Islet precursor cell (in vitro differentiated cells): ENCODE measurements at regions not wholly inside any gene's neighbourhood (a gene's known extent, or its start where the extent isn't known, plus 50 kb on each side); places are given as distances from the start of the nearest gene placed in this dataset.

Experiments used
- DNase-seq: peaks from one replicate; pipeline ENCODE4 v3.0.0-alpha.2; 2018

GRCh38 chr7:88401009-88401623, 94.4 kb upstream of the STEAP4 start:
- DNase-seq, result no peak

- DNase-seq, result no peak
Measured at GRCh38 chr7:88399696-88400240, 93.1 kb upstream of the STEAP4 start.

- no peak for DNase-seq
Measured at GRCh38 chr7:88399036-88399435, 92.3 kb upstream of the STEAP4 start.

- DNase-seq, result no peak
Measured at GRCh38 chr7:88398459-88398858, 91.8 kb upstream of the STEAP4 start.

GRCh38 chr7:88396948-88397322, 90.2 kb upstream of the STEAP4 start:
- DNase-seq, result no peak

GRCh38 chr7:88396295-88396947, 89.7 kb upstream of the STEAP4 start:
- DNase-seq, result no peak

- no peak for DNase-seq
Measured at GRCh38 chr7:88395715-88396114, 89.0 kb upstream of the STEAP4 start.

- no peak for DNase-seq
Measured at GRCh38 chr7:88391247-88391646, 84.6 kb upstream of the STEAP4 start.

- DNase-seq, result no peak
Measured at GRCh38 chr7:88387368-88387767, 80.7 kb upstream of the STEAP4 start.

- no peak for DNase-seq
Measured at GRCh38 chr7:88386665-88387156, 80.0 kb upstream of the STEAP4 start.

- DNase-seq, result peak; percentile 88
Measured at GRCh38 chr7:88377434-88377833, 70.7 kb upstream of the STEAP4 start.

- DNase-seq, result no peak
Measured at GRCh38 chr7:88368686-88369085, 62.0 kb upstream of the STEAP4 start.

GRCh38 chr7:88366845-88367244, 60.2 kb upstream of the STEAP4 start:
- DNase-seq, result no peak

- no peak for DNase-seq
Measured at GRCh38 chr7:88363869-88364268, 57.2 kb upstream of the STEAP4 start.

- DNase-seq, result no peak
Measured at GRCh38 chr7:88363249-88363648, 56.6 kb upstream of the STEAP4 start.

- no peak for DNase-seq
Measured at GRCh38 chr7:88361357-88361756, 54.7 kb upstream of the STEAP4 start.

- no peak for DNase-seq
Measured at GRCh38 chr7:88358881-88359280, 52.2 kb upstream of the STEAP4 start.

GRCh38 chr7:88358526-88358838, 51.8 kb upstream of the STEAP4 start:
- no peak for DNase-seq

GRCh38 chr7:88357781-88358525, 51.3 kb upstream of the STEAP4 start:
- DNase-seq, result no peak

GRCh38 chr7:88357294-88357693, 50.6 kb upstream of the STEAP4 start:
- peak; percentile 61 for DNase-seq
